Upper lobe of right lung (tissue), 1 donor: ENCODE measurements at regions not wholly inside any gene's neighbourhood (a gene's known extent, or its start where the extent isn't known, plus 50 kb on each side); places are given as distances from the start of the nearest gene placed in this dataset.

ENCODE experiments used
- ATAC-seq: fragments of 200-7000 bp; cut with Tn5 transposase; one replicate; pipeline ENCODE4 v1.9.1; 2020; ENCODE audit warnings: mild to moderate bottlenecking, moderate library complexity
- DNase-seq: peaks from one replicate; pipeline ENCODE4 v3.0.0-alpha.2; 2020
- H3K27ac ChIP-seq: fragments of 200-600 bp; one replicate; pipeline ENCODE4 v1.8.0; 2022
- H3K27me3 ChIP-seq: fragments of 200-600 bp; one replicate; pipeline ENCODE4 v1.8.0; 2022; ENCODE audit warnings: mild to moderate bottlenecking
- H3K36me3 ChIP-seq: fragments of 200-600 bp; one replicate; pipeline ENCODE4 v1.8.0; 2022
- H3K4me1 ChIP-seq: fragments of 200-600 bp; one replicate; pipeline ENCODE4 v1.8.0; 2022
- H3K4me3 ChIP-seq: fragments of 200-600 bp; one replicate; pipeline ENCODE4 v1.8.0; 2022; ENCODE audit warnings: mild to moderate bottlenecking
- H3K9me3 ChIP-seq: fragments of 200-600 bp; one replicate; pipeline ENCODE4 v1.8.0; 2022
- intact Hi-C: fragments of 100-400 bp; cut with DNase I; formaldehyde crosslinking; loops from one replicate; pipeline ENCODE4 v1.11.0; 2022
- TF ChIP-seq, protein P1 (sequence below): fragments of 200-600 bp; IDR thresholded peaks from one replicate; pipeline ENCODE4 v1.8.0; 2022; ENCODE audit warnings: antibody characterized with exemption
- donor health status: DM: no; HTN: yes; CAD: no; lungs with severe emphysema.

DNA sequence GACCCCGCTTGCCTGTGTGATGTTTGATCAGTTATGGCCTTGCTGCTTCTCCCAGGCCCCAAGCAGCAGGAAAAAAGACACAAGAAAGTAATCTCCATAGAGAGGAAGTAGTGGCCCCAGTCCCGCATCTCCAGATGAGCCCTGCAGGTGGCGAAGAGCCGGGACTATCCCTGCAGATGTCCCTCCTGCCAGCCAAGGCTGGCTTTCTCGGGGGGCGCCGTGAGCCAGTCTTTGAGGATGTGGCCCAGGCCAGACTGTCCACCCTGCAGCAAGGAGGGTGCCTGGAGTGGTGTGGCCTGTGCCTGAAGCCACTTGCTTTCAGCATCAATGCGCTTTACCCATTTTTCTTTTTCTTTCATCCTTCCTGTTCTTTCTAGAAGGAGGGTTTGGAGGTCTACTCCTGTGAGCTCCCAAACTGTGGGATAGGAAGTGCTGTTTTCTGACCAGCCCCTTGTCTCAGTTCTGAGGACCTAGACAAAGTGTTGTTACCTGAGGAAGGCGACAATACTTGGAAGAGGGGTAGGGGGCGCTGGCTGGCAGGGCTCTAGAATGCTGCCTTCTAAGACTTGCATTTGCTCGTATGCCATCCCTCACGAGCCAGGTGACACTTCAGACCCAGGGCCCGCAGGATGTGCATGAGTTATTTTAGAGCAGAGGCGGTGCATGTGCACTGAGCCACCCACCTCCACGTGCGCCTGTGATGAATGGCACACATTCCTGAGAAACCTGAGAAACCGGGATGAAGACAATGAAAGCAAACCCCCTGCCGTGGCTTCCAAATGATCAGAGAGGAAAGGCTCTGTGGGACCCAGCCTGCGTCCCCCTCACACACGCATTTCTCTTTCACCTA, 255.8 kb downstream of the FBXO15 start:
- H3K9me3 ChIP-seq = no peaks in the 10 kb centered on the region
- H3K27ac ChIP-seq = no peak overlapping the region
- no peak overlapping the region for H3K4me3 ChIP-seq
- TF ChIP-seq, protein P1, sequence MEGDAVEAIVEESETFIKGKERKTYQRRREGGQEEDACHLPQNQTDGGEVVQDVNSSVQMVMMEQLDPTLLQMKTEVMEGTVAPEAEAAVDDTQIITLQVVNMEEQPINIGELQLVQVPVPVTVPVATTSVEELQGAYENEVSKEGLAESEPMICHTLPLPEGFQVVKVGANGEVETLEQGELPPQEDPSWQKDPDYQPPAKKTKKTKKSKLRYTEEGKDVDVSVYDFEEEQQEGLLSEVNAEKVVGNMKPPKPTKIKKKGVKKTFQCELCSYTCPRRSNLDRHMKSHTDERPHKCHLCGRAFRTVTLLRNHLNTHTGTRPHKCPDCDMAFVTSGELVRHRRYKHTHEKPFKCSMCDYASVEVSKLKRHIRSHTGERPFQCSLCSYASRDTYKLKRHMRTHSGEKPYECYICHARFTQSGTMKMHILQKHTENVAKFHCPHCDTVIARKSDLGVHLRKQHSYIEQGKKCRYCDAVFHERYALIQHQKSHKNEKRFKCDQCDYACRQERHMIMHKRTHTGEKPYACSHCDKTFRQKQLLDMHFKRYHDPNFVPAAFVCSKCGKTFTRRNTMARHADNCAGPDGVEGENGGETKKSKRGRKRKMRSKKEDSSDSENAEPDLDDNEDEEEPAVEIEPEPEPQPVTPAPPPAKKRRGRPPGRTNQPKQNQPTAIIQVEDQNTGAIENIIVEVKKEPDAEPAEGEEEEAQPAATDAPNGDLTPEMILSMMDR = no peak
- ATAC-seq (no peak), DNase-seq (no peak)
- no peaks in the 10 kb centered on the region for H3K27me3 ChIP-seq
- no peaks in the 10 kb centered on the region for H3K36me3 ChIP-seq
- H3K4me1 ChIP-seq = no peaks in the 10 kb centered on the region
- intact Hi-C loops = no loop called here

DNA sequence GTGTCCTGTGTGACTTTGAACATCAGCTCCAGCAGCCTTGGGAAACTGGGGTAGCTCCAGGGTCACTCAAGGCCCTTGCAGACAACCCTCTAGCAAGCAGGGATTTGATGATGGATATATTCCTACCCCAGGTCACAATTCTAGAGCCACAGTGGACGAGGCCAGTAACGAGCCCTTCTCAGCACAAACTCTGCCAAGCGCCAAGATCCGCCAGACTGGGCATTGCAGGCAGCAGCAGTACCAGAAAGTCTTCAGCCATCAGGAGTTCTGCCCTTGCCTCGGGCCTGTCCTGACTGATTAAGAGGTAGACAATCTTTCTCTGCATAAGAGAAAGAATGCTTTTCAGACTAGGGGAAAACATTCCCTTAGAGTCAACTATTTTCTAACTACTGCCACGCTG, 259.1 kb downstream of the FBXO15 start:
- Histone ChIP-seq H3K4me1 (no peaks in the 10 kb centered on the region), H3K4me3 (no peak overlapping the region), H3K27ac (no peak overlapping the region), H3K27me3 (no peaks in the 10 kb centered on the region), H3K9me3 (no peaks in the 10 kb centered on the region), H3K36me3 (no peaks in the 10 kb centered on the region)
- DNase-seq (no peak), ATAC-seq (no peak)
- TF ChIP-seq, protein P1 = no peak
- intact Hi-C loops = no loop called here

DNA sequence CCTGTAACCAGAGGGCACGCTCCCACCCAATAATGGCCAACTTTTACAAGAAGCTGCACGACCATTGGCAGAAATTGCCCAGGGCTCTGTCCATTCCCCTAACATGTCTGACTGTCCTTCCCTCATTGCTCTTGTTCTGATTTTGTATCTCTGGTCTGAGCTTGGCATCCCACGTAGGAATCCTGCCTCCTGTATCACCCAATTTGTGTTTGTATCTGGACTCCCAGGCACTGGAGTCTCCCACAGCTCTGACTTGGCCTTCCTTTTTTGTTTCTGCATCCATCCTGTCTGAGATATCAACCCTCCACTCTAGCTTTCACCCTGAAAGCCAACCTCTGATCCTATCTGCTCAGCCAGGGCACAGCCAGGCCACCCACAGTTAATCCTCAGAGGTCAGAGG, 259.8 kb downstream of the FBXO15 start:
- Histone ChIP-seq H3K27ac (no peak overlapping the region), H3K4me1 (no peaks in the 10 kb centered on the region), H3K27me3 (no peaks in the 10 kb centered on the region), H3K36me3 (no peaks in the 10 kb centered on the region), H3K9me3 (no peaks in the 10 kb centered on the region), H3K4me3 (no peak overlapping the region)
- intact Hi-C loops = no loop called here
- ATAC-seq (no peak), DNase-seq (no peak)
- TF ChIP-seq, protein P1 = no peak

DNA sequence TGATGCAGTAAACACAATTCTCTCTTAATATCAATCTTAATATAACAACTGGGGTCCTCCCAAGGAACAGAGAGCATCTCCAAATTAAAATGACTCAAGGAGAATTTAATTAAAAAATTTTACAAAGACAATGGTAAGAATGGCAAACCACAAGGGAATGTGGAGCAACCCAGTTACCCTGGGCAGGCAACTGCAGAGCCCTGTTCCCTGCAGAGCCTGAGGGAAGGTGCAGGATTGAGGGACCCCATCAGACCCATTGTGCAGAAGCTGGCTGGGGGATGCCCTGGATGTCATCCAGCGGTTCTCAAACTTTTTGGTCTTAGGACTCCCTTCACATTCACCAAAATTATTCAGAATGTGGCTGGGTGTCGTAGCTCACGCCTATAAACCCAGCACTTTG, 262.8 kb downstream of the FBXO15 start:
- no peak for ATAC-seq
- TF ChIP-seq, protein P1 = no peak
- Histone ChIP-seq H3K27ac (no peak overlapping the region), H3K4me3 (no peak overlapping the region), H3K4me1 (no peaks in the 10 kb centered on the region), H3K9me3 (no peaks in the 10 kb centered on the region), H3K27me3 (no peaks in the 10 kb centered on the region), H3K36me3 (no peaks in the 10 kb centered on the region)
- no peak for DNase-seq
- intact Hi-C loops = no loop called here

DNA sequence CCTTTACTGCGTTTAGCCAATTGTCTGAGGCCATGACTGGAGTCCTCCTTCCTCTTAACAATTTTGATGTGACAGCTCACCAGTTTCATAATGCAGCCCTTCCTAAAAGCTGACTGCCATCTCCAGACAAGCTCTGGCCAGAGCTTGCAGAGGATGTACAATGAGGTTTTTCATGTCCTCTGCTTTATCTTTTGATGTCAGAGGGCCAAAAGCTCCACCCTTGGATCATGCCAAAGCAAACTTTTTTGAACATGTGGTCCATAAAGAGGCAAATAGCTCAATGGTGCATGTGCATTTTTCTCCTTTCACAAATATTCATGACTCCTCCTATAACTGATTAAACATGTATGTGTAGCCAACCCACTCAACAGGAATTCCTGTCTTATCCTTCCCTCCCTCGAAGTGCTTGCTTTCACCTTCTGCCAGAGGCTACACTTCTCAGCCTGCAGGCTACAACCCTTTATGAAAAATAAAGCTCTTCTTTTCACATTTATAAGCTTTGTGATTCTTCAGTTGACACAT, 266.2 kb downstream of the FBXO15 start:
- H3K27ac ChIP-seq = no peak overlapping the region
- H3K36me3 ChIP-seq = no peaks in the 10 kb centered on the region
- TF ChIP-seq, protein P1 = no peak
- DNase-seq (no peak), ATAC-seq (no peak)
- H3K9me3 ChIP-seq = no peaks in the 10 kb centered on the region
- no peaks in the 10 kb centered on the region for H3K27me3 ChIP-seq
- H3K4me3 ChIP-seq = no peak overlapping the region
- H3K4me1 ChIP-seq = no peaks in the 10 kb centered on the region
- intact Hi-C loops = no loop called here
